Stomach (tissue), 8 donors: ENCODE measurements at regions not wholly inside any gene's neighbourhood (a gene's known extent, or its start where the extent isn't known, plus 50 kb on each side); places are given as distances from the start of the nearest gene placed in this dataset.

ENCODE experiments used
- DNase-seq, 2 donors: peaks; one replicate each; pipeline versions ENCODE4 v3.0.0 to v3.0.0-alpha.2; 2013 to 2019
- H3K27ac ChIP-seq, 5 donors: fragments of 200-600 bp in 4 of 5; sonication (generic) in 4 of 5; one replicate each; pipeline ENCODE4 v1.5.1; 2013 to 2019; ENCODE audit warnings: mild to moderate bottlenecking in 1 of 5, moderate library complexity in 1 of 5
- H3K27me3 ChIP-seq, 3 donors: fragments of 200-600 bp; sonication (generic); one replicate each; pipeline ENCODE4 v1.5.1; 2017 to 2019; ENCODE audit warnings: mixed run types in 1 of 3
- H3K36me3 ChIP-seq, 4 donors: fragments of 200-600 bp; sonication (generic); 1 replicate in 3 of 4; 2 replicates in 1 of 4; pipeline ENCODE4 v1.5.1; 2016 to 2019
- H3K4me1 ChIP-seq, 4 donors: fragments of 200-600 bp; sonication (generic); one replicate each; pipeline ENCODE4 v1.5.1; 2016 to 2019
- H3K4me3 ChIP-seq, 4 donors: fragments of 200-600 bp; sonication (generic) in 3 of 4; one replicate each; pipeline ENCODE4 v1.5.1; 2016 to 2019; ENCODE audit warnings: mild to moderate bottlenecking in 1 of 4
- H3K9me3 ChIP-seq, 4 donors: fragments of 200-600 bp; sonication (generic); one replicate each; pipeline ENCODE4 v1.5.1; 2016 to 2019
- CTCF ChIP-seq, 7 experiments: fragments of 450-650 bp in 4 of 7; fragments of 200-600 bp in 3 of 7; sonication (generic) in 3 of 7; IDR thresholded peaks; one replicate each; pipeline ENCODE4 v1.5.1; 2016 to 2019; ENCODE audit warnings: antibody characterized with exemption in 7 of 7, control low read depth in 2 of 7, mild to moderate bottlenecking in 1 of 7
- EP300 ChIP-seq: sonication (generic); formaldehyde crosslinking; IDR thresholded peaks from one replicate; pipeline ENCODE4 v1.6.1; 2017; ENCODE audit warnings: antibody characterized with exemption
- POLR2A ChIP-seq, 4 donors: fragments of 450-650 bp; IDR thresholded peaks; one replicate each; pipeline ENCODE4 v1.6.1; 2016; ENCODE audit warnings: antibody characterized with exemption in 4 of 4, control low read depth in 2 of 4, mild to moderate bottlenecking in 1 of 4, moderate library complexity in 1 of 4
- POLR2AphosphoS5 ChIP-seq, 3 donors: sonication (generic); formaldehyde crosslinking; IDR thresholded peaks; one replicate each; pipeline ENCODE4 v1.6.1; 2016; ENCODE audit warnings: antibody characterized with exemption in 3 of 3
- WGBS, 5 donors: extraction: QIAGEN DNeasy Blood & Tissue Kit in 3 of 5; methylation state at CpG; one replicate each; pipeline versions ENCODE4 v1.1.5 to v1.1.7; 2013 to 2018; 5-methylcytosine and 5-hydroxymethylcytosine counted together
- intact Hi-C: fragments of 100-400 bp; cut with DNase I; formaldehyde crosslinking; loops from one replicate; pipeline ENCODE4 v1.15.1; 2023; ENCODE audit warnings: low total_unique reads
- donor health status: healthy with polysubstance abuse.
- donor health status: Bipolar disorder and iron deficiency.
- donor health status: healthy.

GRCh38 chr13:103656311-103656710 is 590.1 kb upstream of the SLC10A2 start:
- Histone ChIP-seq H3K36me3 (no peaks in the 10 kb centered on the region), H3K9me3 (no peaks in the 10 kb centered on the region), H3K4me1 (no peaks in the 10 kb centered on the region), H3K27ac (no peak overlapping the region), H3K4me3 (no peak overlapping the region), H3K27me3 (no peaks in the 10 kb centered on the region)
- no peak for TF ChIP-seq EP300
- TF ChIP-seq POLR2A (IDR thresholded peaks at IDR 0.05) = no peak
- no peak for TF ChIP-seq CTCF (IDR thresholded peaks at IDR 0.05)
- no peak for TF ChIP-seq POLR2AphosphoS5 (IDR thresholded peaks at IDR 0.05)
- intact Hi-C loops = no loop called here
- WGBS, 5 donors = 64 to 77% (median 71%) methylated on average over 4 of the region's 4 CpGs
- DNase-seq = no peak

- H3K27me3 ChIP-seq = no peaks in the 10 kb centered on the region
- no peaks in the 10 kb centered on the region for H3K36me3 ChIP-seq
- 31 to 42% (median 40%) methylated on average over 1 of the region's 1 CpG for WGBS, 5 donors
- H3K4me1 ChIP-seq = no peaks in the 10 kb centered on the region
- intact Hi-C loops = no loop called here
- H3K9me3 ChIP-seq = no peaks in the 10 kb centered on the region
- no peak overlapping the region for H3K4me3 ChIP-seq
- H3K27ac ChIP-seq = no peak overlapping the region
- TF ChIP-seq POLR2A (IDR thresholded peaks at IDR 0.05) (no peak), POLR2AphosphoS5 (IDR thresholded peaks at IDR 0.05) (no peak), EP300 (no peak), CTCF (IDR thresholded peaks at IDR 0.05) (no peak)
- peak in 1 of 2 donors; percentile 42 for DNase-seq
These were observed 574.4 kb upstream of the SLC10A2 start for GRCh38 chr13:103640606-103641005.

GRCh38 chr13:103639326-103639725 is 573.1 kb upstream of the SLC10A2 start:
- H3K27ac ChIP-seq = no peak overlapping the region
- H3K4me3 ChIP-seq = no peak overlapping the region
- no peaks in the 10 kb centered on the region for H3K9me3 ChIP-seq
- no peak for TF ChIP-seq CTCF (IDR thresholded peaks at IDR 0.05)
- no peak for TF ChIP-seq EP300
- no peak for TF ChIP-seq POLR2A (IDR thresholded peaks at IDR 0.05)
- TF ChIP-seq POLR2AphosphoS5 (IDR thresholded peaks at IDR 0.05) = no peak
- H3K36me3 ChIP-seq = no peaks in the 10 kb centered on the region
- H3K27me3 ChIP-seq = no peaks in the 10 kb centered on the region
- intact Hi-C loops = no loop called here
- no peak for DNase-seq
- 44 to 75% (median 59%) methylated on average over 3 of the region's 3 CpGs for WGBS, 5 donors
- H3K4me1 ChIP-seq = no peaks in the 10 kb centered on the region

- no peak for DNase-seq
- 43 to 62% (median 54%) methylated on average over 2 of the region's 2 CpGs for WGBS, 5 donors
- Histone ChIP-seq H3K27me3 (no peaks in the 10 kb centered on the region), H3K27ac (no peak overlapping the region), H3K36me3 (no peaks in the 10 kb centered on the region), H3K4me1 (no peaks in the 10 kb centered on the region), H3K9me3 (no peaks in the 10 kb centered on the region), H3K4me3 (no peak overlapping the region)
- intact Hi-C loops = no loop called here
- TF ChIP-seq EP300 = no peak
- TF ChIP-seq POLR2A (IDR thresholded peaks at IDR 0.05) = no peak
- no peak for TF ChIP-seq CTCF (IDR thresholded peaks at IDR 0.05)
- no peak for TF ChIP-seq POLR2AphosphoS5 (IDR thresholded peaks at IDR 0.05)
These were observed 572.5 kb upstream of the SLC10A2 start for GRCh38 chr13:103638706-103639105.
